ENCODE measurements at regions not wholly inside any gene's neighbourhood (a gene's known extent, or its start where the extent isn't known, plus 50 kb on each side); places are given as distances from the start of the nearest gene placed in this dataset.

DNA sequence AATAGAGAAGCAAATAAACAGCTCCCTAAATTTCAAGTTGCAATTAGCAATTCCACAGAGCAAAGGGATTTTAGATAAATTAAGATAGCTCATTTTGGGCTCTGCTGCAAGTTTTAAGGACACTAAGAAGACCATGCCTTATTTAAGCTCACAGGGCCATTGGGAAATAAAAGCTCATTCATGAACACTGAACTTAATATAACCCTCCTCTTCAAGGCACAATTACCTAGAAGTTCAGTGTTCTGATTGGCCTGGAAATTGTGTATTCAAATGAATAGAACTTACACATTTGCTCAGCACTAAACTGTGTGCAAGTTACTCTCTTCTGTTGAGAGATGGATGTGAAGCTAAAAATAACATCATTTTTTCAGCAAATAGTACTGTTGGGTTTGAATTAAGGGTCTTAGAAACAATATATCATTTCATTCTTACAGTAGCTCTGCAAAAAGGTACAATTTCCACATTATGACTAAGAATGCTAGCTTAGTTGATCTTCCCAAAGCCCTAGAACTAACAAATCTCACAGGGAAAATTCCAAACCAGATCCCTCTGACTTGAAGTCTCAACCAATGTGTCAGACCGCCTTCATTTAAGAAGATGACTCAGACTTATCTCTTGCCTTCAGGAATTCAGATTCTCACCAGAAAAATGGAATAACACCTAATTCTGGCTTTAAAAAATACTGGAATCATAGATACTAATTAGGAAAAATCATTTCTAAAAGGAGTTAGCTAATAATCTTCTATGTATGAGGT lies 87.4 kb upstream of the LRRC55 start:
- Histone ChIP-seq H2AFZ (ENCODE audit: low read length) (no peak overlapping the region), H3K9me3 (replicated peaks; ENCODE audit: insufficient read depth, low read length) (no peaks in the 10 kb centered on the region), H3K9me2 (replicated peaks; ENCODE audit: insufficient read depth, low read length) (no peaks in the 10 kb centered on the region), H3K4me3 (ENCODE audit: low read length) (no peak overlapping the region), H3K9ac (ENCODE audit: low read length) (no peak overlapping the region), H3K4me1 (ENCODE audit: low read length) (no peaks in the 10 kb centered on the region), H3K4me2 (ENCODE audit: low read depth, low read length) (no peak overlapping the region), H3F3A (ENCODE audit: insufficient read depth, low read length) (no peaks in the 10 kb centered on the region), H4K20me1 (ENCODE audit: insufficient read depth, low read length) (no peaks in the 10 kb centered on the region), H3K27me3 (replicated peaks; ENCODE audit: insufficient read depth, low read length) (no peaks in the 10 kb centered on the region), H3K27ac (ENCODE audit: low read length) (no peak overlapping the region), H3K36me3 (replicated peaks; ENCODE audit: insufficient read depth, low read length) (no peaks in the 10 kb centered on the region), H3K79me2 (ENCODE audit: low read length) (no peaks in the 10 kb centered on the region)
- DNase-seq: no peak
- no peak for TF ChIP-seq EZH2phosphoT487 (IDR thresholded peaks at IDR 0.05; ENCODE audit: low read length)
- TF ChIP-seq EZH2 (optimal IDR thresholded peaks at IDR 0.05; ENCODE audit: low read depth, low read length): no peak
- TF ChIP-seq, protein P1, sequence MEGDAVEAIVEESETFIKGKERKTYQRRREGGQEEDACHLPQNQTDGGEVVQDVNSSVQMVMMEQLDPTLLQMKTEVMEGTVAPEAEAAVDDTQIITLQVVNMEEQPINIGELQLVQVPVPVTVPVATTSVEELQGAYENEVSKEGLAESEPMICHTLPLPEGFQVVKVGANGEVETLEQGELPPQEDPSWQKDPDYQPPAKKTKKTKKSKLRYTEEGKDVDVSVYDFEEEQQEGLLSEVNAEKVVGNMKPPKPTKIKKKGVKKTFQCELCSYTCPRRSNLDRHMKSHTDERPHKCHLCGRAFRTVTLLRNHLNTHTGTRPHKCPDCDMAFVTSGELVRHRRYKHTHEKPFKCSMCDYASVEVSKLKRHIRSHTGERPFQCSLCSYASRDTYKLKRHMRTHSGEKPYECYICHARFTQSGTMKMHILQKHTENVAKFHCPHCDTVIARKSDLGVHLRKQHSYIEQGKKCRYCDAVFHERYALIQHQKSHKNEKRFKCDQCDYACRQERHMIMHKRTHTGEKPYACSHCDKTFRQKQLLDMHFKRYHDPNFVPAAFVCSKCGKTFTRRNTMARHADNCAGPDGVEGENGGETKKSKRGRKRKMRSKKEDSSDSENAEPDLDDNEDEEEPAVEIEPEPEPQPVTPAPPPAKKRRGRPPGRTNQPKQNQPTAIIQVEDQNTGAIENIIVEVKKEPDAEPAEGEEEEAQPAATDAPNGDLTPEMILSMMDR (IDR thresholded peaks at IDR 0.05; ENCODE audit: low read length): no peak

DNA sequence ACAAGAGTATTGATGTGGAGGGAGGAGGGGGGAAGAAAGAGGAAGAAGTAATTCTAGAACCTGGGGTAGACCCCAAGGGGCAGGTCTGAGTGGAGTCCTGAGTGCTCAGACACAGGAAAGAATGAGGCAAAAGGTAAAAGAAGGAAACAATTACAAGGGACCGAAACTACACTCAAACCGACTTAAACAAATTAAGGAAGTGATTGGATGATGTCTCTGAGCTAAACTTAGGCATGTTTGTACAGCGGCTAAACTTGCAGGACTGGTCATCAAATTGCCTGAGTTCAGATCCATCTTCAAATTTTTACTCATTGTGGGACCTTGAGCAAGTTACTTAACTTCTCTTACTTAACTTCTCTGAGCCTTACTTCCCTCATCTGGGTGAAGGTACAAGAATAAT lies 86.3 kb upstream of the LRRC55 start:
- Histone ChIP-seq H3K27me3 (replicated peaks; ENCODE audit: insufficient read depth, low read length) (no peaks in the 10 kb centered on the region), H3K36me3 (replicated peaks; ENCODE audit: insufficient read depth, low read length) (no peaks in the 10 kb centered on the region), H3K4me3 (ENCODE audit: low read length) (no peak overlapping the region), H3K9me3 (replicated peaks; ENCODE audit: insufficient read depth, low read length) (no peaks in the 10 kb centered on the region), H3K4me2 (ENCODE audit: low read depth, low read length) (no peak overlapping the region), H3K27ac (ENCODE audit: low read length) (no peak overlapping the region), H3K9me2 (replicated peaks; ENCODE audit: insufficient read depth, low read length) (no peaks in the 10 kb centered on the region), H3F3A (ENCODE audit: insufficient read depth, low read length) (no peaks in the 10 kb centered on the region), H4K20me1 (ENCODE audit: insufficient read depth, low read length) (no peaks in the 10 kb centered on the region), H3K4me1 (ENCODE audit: low read length) (no peaks in the 10 kb centered on the region), H3K79me2 (ENCODE audit: low read length) (no peaks in the 10 kb centered on the region), H3K9ac (ENCODE audit: low read length) (no peak overlapping the region), H2AFZ (ENCODE audit: low read length) (no peak overlapping the region)
- TF ChIP-seq EZH2phosphoT487 (IDR thresholded peaks at IDR 0.05; ENCODE audit: low read length) (no peak), EZH2 (optimal IDR thresholded peaks at IDR 0.05; ENCODE audit: low read depth, low read length) (no peak)
- TF ChIP-seq, protein P1 (IDR thresholded peaks at IDR 0.05; ENCODE audit: low read length): no peak
- peak; percentile 29 for DNase-seq

DNA sequence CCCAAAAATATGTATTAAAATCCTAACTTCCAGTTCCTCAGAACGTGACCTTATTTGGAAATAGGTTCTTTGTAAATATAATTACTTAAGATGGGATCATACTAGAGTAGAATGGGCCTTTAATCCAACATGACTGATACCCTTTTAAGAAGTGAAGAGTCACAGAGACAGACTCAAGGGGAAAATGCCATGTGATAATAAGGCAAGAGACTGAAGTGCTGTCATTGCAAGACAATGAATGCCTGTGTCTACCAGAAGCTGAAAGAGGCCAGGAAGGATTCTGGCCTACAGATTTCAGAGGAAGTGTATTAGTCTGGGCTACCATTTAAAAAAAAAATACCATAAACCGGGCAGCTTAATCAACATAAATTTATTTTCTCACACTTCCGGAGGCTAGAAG lies 85.9 kb upstream of the LRRC55 start:
- no peak for DNase-seq
- H4K20me1 ChIP-seq (ENCODE audit: insufficient read depth, low read length): no peaks in the 10 kb centered on the region
- no peaks in the 10 kb centered on the region for H3K9me2 ChIP-seq (replicated peaks; ENCODE audit: insufficient read depth, low read length)
- no peaks in the 10 kb centered on the region for H3K27me3 ChIP-seq (replicated peaks; ENCODE audit: insufficient read depth, low read length)
- no peak overlapping the region for H3K27ac ChIP-seq (ENCODE audit: low read length)
- H3F3A ChIP-seq (ENCODE audit: insufficient read depth, low read length): no peaks in the 10 kb centered on the region
- no peak for TF ChIP-seq EZH2 (optimal IDR thresholded peaks at IDR 0.05; ENCODE audit: low read depth, low read length)
- TF ChIP-seq EZH2phosphoT487 (IDR thresholded peaks at IDR 0.05; ENCODE audit: low read length): no peak
- TF ChIP-seq, protein P1 (IDR thresholded peaks at IDR 0.05; ENCODE audit: low read length): no peak
- H3K36me3 ChIP-seq (replicated peaks; ENCODE audit: insufficient read depth, low read length): no peaks in the 10 kb centered on the region
- H2AFZ ChIP-seq (ENCODE audit: low read length): no peak overlapping the region
- no peak overlapping the region for H3K4me3 ChIP-seq (ENCODE audit: low read length)
- H3K4me1 ChIP-seq (ENCODE audit: low read length): no peaks in the 10 kb centered on the region
- no peaks in the 10 kb centered on the region for H3K9me3 ChIP-seq (replicated peaks; ENCODE audit: insufficient read depth, low read length)
- H3K79me2 ChIP-seq (ENCODE audit: low read length): no peaks in the 10 kb centered on the region
- no peak overlapping the region for H3K4me2 ChIP-seq (ENCODE audit: low read depth, low read length)
- H3K9ac ChIP-seq (ENCODE audit: low read length): no peak overlapping the region

Data from MM.1S (cell line).